SU-DHL-6 (cell line): ENCODE measurements at regions not wholly inside any gene's neighbourhood (a gene's known extent, or its start where the extent isn't known, plus 50 kb on each side); places are given as distances from the start of the nearest gene placed in this dataset.

ENCODE experiments used
- CTCF ChIP-seq: fragments of 200-600 bp; sonication (generic); IDR thresholded peaks from one replicate; pipeline ENCODE4 v1.5.1; 2017; ENCODE audit warnings: antibody characterized with exemption, mild to moderate bottlenecking, low read length, moderate library complexity; ENCODE audit not compliant: insufficient read depth, poor library complexity, severe bottlenecking
- EZH2phosphoT487 ChIP-seq: fragments of 200-600 bp; sonication (generic), shearing (Covaris generic); conservative IDR thresholded peaks from 2 replicates; pipeline ENCODE4 v1.6.1; 2018; ENCODE audit warnings: mild to moderate bottlenecking, antibody characterized with exemption, low read length, moderate library complexity, mixed read lengths

DNA sequence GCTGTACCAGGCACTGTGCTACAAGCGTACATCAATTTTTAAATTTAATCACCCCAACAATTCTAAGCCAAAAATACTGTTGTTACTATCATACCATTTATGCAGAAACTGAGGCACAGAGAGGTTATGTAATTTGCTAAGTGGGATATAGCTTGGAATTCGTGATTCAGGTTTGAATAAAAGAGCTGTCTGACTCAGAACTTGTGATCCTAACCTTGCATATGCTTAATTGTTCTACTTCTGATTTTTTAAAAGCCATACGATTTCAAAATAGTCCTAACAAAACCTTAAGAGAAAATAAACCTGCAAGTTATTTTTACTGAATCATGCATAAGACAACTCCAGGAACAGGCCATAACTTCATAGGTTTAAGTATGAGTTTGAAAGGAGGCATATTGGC lies 498.0 kb upstream of the CFAP20DC start:
- no peak for TF ChIP-seq CTCF
- no peak for TF ChIP-seq EZH2phosphoT487
